GM12872 (cell line): ENCODE measurements at regions not wholly inside any gene's neighbourhood (a gene's known extent, or its start where the extent isn't known, plus 50 kb on each side); places are given as distances from the start of the nearest gene placed in this dataset.

ENCODE experiments used
- TF ChIP-seq, protein P1 (sequence below): IDR thresholded peaks from 3 replicates; pipeline ENCODE4 v1.5.1; 2011; ENCODE audit warnings: low read depth, mild to moderate bottlenecking, low read length, moderate library complexity; ENCODE audit not compliant: insufficient read depth

DNA sequence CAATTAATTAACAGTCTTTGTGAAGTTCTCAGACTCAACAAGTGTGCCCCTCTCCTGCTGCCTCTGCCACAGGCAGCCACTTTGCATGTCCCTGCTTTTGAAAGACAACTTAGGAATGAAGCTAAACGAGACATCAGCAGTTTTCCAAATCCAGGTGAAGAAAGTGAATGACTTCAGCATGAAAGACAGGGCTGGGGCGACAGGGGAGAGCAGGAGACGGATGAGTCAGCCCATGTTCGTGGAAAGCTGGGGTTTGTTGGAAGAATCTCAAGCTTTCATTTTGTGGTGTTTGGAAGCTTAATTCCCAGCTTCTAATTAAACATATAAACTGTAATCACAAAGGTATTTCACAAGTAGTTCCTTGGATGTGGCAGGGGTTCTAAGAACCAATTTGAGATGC, 207.8 kb upstream of the MAP3K1 start:
- TF ChIP-seq, protein P1, sequence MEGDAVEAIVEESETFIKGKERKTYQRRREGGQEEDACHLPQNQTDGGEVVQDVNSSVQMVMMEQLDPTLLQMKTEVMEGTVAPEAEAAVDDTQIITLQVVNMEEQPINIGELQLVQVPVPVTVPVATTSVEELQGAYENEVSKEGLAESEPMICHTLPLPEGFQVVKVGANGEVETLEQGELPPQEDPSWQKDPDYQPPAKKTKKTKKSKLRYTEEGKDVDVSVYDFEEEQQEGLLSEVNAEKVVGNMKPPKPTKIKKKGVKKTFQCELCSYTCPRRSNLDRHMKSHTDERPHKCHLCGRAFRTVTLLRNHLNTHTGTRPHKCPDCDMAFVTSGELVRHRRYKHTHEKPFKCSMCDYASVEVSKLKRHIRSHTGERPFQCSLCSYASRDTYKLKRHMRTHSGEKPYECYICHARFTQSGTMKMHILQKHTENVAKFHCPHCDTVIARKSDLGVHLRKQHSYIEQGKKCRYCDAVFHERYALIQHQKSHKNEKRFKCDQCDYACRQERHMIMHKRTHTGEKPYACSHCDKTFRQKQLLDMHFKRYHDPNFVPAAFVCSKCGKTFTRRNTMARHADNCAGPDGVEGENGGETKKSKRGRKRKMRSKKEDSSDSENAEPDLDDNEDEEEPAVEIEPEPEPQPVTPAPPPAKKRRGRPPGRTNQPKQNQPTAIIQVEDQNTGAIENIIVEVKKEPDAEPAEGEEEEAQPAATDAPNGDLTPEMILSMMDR, result no peak

DNA sequence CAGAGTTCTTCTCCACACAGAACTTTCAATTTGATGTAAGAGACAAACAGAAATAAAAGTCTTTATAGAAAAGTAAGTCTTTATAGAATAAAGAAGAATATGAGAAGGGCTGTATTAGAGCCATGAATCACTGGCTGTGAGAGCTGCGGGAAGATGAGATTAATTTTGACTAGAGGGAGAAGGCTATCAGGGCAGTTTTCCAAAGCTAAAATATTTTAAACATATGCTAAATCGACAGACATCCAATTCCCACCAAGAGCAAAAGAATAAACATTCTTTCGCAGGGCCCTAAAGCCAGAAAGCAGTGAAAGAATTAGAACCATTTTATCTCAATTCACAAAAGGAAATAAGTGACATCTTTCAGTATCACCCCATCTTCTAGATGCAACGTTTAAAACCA, 208.3 kb upstream of the MAP3K1 start:
- TF ChIP-seq, protein P1, result no peak

DNA sequence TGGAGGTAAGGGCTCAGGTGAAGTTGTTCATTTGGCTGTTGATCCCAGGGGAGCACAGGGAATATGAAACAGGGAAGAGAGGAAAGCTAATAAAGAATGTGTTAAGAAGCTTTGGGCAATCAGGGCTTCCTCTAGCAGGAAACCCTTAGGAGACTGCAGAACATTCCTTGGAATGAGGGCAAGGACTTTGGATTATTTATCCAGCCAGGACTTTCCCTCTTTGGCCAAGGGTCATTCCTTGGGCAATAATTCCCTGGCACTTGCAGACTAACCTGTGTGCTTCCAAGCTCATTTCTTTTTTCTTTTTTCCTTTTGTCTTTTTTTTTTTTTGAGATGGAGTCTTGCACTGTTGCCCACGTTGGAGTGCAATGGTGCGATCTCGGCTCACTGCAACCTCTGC, 209.2 kb upstream of the MAP3K1 start:
- TF ChIP-seq, protein P1, result no peak

DNA sequence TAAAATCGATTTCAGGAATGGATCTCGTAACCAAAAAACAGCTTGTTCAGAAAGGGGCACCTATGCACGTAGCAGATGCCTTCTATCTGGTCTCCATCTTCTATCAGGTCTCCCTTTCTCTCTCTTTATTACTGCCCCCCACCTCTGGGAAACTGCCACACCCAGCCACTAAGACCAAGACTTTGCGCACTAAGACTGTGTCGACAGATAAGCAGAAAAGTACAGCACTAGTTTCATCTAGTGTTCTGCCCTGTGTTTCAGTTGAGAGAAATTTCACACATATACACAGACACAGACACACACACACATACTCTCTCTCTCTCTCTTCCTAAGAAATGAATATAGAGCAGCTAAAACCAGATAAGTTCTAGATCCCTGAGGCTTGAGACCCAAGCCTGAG, 210.1 kb upstream of the MAP3K1 start:
- TF ChIP-seq, protein P1, result no peak

DNA sequence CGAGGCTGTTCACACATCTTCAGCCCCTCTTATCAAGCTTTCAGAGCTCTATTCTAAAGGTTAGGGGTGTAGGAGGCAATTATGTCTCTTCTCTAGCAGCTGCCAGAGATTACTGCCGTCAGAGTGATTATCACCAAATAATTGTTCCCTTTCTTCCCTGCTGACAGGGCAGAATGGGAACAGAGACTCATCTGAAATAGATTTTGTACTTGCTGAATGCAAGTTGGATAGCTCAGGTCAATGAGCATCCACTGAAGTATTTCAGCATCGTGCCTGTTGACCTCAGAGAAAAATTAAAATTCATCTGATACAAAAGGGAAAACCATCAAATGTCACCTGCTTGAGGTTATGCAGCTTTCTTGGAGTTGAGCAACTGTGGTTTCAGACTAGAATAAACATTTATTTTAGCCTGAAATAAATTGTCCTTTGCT, 213.7 kb upstream of the MAP3K1 start:
- TF ChIP-seq, protein P1, result no peak

DNA sequence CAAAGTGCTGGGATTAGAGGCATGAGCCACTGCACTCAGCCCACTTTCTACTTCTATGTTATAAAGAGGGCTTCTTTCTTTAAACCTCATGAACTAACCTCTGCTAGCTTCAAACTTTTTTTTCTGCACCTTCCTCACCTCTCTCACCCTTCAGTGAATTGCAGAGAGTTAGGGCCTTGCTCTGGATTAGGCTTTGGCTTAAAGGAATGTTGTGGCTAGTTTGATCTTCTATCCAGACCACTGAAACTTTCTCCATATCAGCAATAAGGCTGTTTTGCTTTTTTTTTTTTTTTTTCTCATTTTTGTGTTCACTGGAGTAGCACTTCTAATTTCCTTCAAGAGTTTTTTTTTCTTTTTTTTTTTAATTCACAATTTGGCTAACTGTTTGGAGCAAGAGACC, 216.4 kb upstream of the MAP3K1 start:
- TF ChIP-seq, protein P1, result no peak

DNA sequence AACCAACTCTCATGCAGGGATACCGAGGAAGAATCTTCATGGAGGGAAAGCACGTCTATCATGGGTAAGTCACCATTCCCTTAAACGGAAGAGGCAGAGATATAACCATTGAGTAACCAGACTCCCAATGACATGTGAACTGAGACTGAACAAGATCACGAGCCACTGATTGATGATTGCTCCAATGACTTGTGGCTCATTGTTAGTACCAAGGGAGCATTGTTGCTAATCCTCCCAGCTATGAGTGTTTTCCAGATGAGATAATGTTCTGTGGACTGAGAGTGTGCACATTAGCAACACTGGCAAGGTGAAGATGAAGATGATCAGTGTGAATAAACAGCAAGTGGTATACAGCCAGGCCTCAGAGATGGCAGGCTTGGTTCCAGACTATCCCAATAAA, 219.2 kb upstream of the MAP3K1 start:
- TF ChIP-seq, protein P1, result no peak

DNA sequence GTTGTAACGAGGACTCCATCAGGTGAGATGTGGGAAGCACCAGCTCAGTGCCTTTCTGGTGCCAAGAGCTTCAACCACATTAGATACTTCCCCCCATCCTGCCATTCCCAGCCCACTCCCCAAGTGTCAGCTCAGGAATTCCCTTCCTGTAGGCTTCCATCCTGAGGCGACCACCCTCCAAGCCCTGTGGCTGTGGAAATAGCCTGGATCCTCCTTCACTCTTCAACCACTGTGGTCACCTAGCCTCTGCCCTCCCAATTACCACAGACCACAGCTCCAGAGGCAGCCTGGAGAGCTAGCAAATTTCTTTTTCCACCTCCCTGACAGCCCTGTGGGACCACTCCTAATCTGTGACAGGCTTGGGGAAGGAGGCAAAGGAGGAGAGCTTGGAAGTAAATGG, 219.8 kb upstream of the MAP3K1 start:
- TF ChIP-seq, protein P1, result no peak
